Motor neuron (in vitro differentiated cells): ENCODE measurements at regions not wholly inside any gene's neighbourhood (a gene's known extent, or its start where the extent isn't known, plus 50 kb on each side); places are given as distances from the start of the nearest gene placed in this dataset.

ENCODE experiments used
- ATAC-seq, 8 experiments: fragments of 200-7000 bp; cut with Tn5 transposase; replicated peaks in 6 of 8; 2 replicates each; pipeline ENCODE4 v1.8.0; 2021; ENCODE audit warnings: mild to moderate bottlenecking in 8 of 8, moderate library complexity in 8 of 8
- H3K27ac ChIP-seq, 2 donors: fragments of 250-450 bp; sonication (Bioruptor Pico); 2 replicates each; pipeline ENCODE4 v1.9.0; 2021; ENCODE audit warnings: antibody characterized with exemption in 2 of 2, mild to moderate bottlenecking in 2 of 2, moderate library complexity in 1 of 2
- H3K4me1 ChIP-seq, 2 donors: fragments of 250-450 bp; sonication (Bioruptor Pico); replicated peaks in 1 of 2; 2 replicates each; pipeline ENCODE4 v1.6.1; 2021; ENCODE audit warnings: antibody characterized with exemption in 2 of 2, mild to moderate bottlenecking in 2 of 2, moderate library complexity in 1 of 2
- H3K4me3 ChIP-seq, 5 donors: fragments of 250-450 bp; sonication (Bioruptor Pico); 2 replicates each; pipeline ENCODE4 v1.9.0; 2021; ENCODE audit warnings: antibody characterized with exemption in 5 of 5, mild to moderate bottlenecking in 5 of 5, moderate library complexity in 4 of 5
- WGBS, 10 experiments: fragments of 450-650 bp; shearing (Covaris generic); methylation state at CpG; one replicate each; pipeline ENCODE4 v1.0.0; 2022; 5-methylcytosine and 5-hydroxymethylcytosine counted together
- in situ Hi-C, 9 experiments: fragments of 400-800 bp; cut with MboI; loops; one replicate each; pipeline ENCODE4 v1.15.0; 2021; ENCODE audit warnings: low sequenced_read_pairs in 9 of 9, low pct_unique_long_range_greater_than_20kb in 2 of 9; ENCODE audit not compliant: unreplicated experiment in 9 of 9

GRCh38 chr18:56333839-56334238 is 304.6 kb downstream of the TXNL1 start:
- ATAC-seq: peak in 3 of 8 experiments; percentile 60 to 70 (median 63)
- Histone ChIP-seq H3K27ac (no peak overlapping the region), H3K4me1 (peaks cover 0 to 4% of the 10 kb centered on the region in 2 donors), H3K4me3 (no peak overlapping the region)
- in situ Hi-C loops: no loop called here
- WGBS, 10 experiments: 0 to 100% (median 58%) methylated on average over 1 to 2 of the region's 2 CpGs; no CpG with 5 or more reads in 2 of the 10 experiments

GRCh38 chr18:56333146-56333545 is 305.2 kb downstream of the TXNL1 start:
- no peak overlapping the region for H3K4me3 ChIP-seq
- peaks cover 0 to 4% of the 10 kb centered on the region in 2 donors for H3K4me1 ChIP-seq
- WGBS, 10 experiments: 59 to 100% (median 85%) methylated on average over 1 to 4 of the region's 4 CpGs; no CpG with 5 or more reads in 1 of the 10 experiments
- H3K27ac ChIP-seq: no peak overlapping the region
- in situ Hi-C loops: no loop called here
- ATAC-seq: no peak

GRCh38 chr18:56332371-56332770 is 306.0 kb downstream of the TXNL1 start:
- ATAC-seq: no peak
- peaks cover 0 to 9% of the 10 kb centered on the region in 2 donors for H3K4me1 ChIP-seq
- in situ Hi-C loops: no loop called here
- WGBS, 10 experiments: 59 to 100% (median 86%) methylated on average over 1 to 4 of the region's 4 CpGs
- no peak overlapping the region for H3K27ac ChIP-seq
- no peak overlapping the region for H3K4me3 ChIP-seq

- WGBS, 10 experiments: 54 to 93% (median 78%) methylated on average over 2 to 7 of the region's 9 CpGs
These were observed 307.9 kb downstream of the TXNL1 start for GRCh38 chr18:56330366-56331110.

GRCh38 chr18:56329536-56329935 is 308.9 kb downstream of the TXNL1 start:
- no peak overlapping the region for H3K27ac ChIP-seq
- ATAC-seq: no peak
- 0 to 100% (median 100%) methylated on average over 1 of the region's 1 CpG; no CpG with 5 or more reads in 6 of the 10 experiments for WGBS, 10 experiments
- peaks cover 7 to 23% of the 10 kb centered on the region in 2 donors for H3K4me1 ChIP-seq
- no peak overlapping the region for H3K4me3 ChIP-seq
- in situ Hi-C loops: no loop called here

More at GRCh38 chr18:56330366-56331110, 307.9 kb downstream of the TXNL1 start:
- Histone ChIP-seq H3K27ac (no peak overlapping the region), H3K4me3 (no peak overlapping the region), H3K4me1 (peaks cover 7 to 23% of the 10 kb centered on the region in 2 donors)
- no peak for ATAC-seq
- in situ Hi-C loops: no loop called here

GRCh38 chr18:56327191-56327885 is 311.1 kb downstream of the TXNL1 start:
- 14 to 100% (median 81%) methylated on average over 2 to 6 of the region's 7 CpGs for WGBS, 10 experiments

GRCh38 chr18:56326336-56327072 is 311.9 kb downstream of the TXNL1 start:
- H3K27ac ChIP-seq: no peak overlapping the region
- WGBS, 10 experiments: 0 to 83% (median 70%) methylated on average over 1 to 2 of the region's 3 CpGs; no CpG with 5 or more reads in 5 of the 10 experiments
- peaks cover 12 to 31% of the 10 kb centered on the region in 2 donors for H3K4me1 ChIP-seq
- in situ Hi-C loops: no loop called here
- H3K4me3 ChIP-seq: no peak overlapping the region
- peak in 6 of 8 experiments; percentile 21 to 85 (median 60) for ATAC-seq

More at GRCh38 chr18:56327191-56327885, 311.1 kb downstream of the TXNL1 start:
- Histone ChIP-seq H3K4me1 (peaks cover 10 to 27% of the 10 kb centered on the region in 2 donors), H3K4me3 (no peak overlapping the region), H3K27ac (no peak overlapping the region)
- ATAC-seq: peak in 1 of 8 experiments; percentile 12
- in situ Hi-C loops: no loop called here

- Histone ChIP-seq H3K4me1 (peaks cover 12 to 27% of the 10 kb centered on the region in 2 donors), H3K4me3 (no peak overlapping the region), H3K27ac (no peak overlapping the region)
- no peak for ATAC-seq
- WGBS, 10 experiments: 20 to 100% (median 83%) methylated on average over 1 to 4 of the region's 4 CpGs; no CpG with 5 or more reads in 4 of the 10 experiments
- in situ Hi-C loops: no loop called here
These were observed 314.7 kb downstream of the TXNL1 start for GRCh38 chr18:56323673-56324072.

GRCh38 chr18:56322406-56322805 is 316.0 kb downstream of the TXNL1 start:
- H3K4me1 ChIP-seq: peaks cover 12 to 22% of the 10 kb centered on the region in 2 donors
- in situ Hi-C loops: no loop called here
- H3K27ac ChIP-seq: no peak overlapping the region
- no peak overlapping the region for H3K4me3 ChIP-seq
- ATAC-seq: peak; percentile 82 to 100 (median 98)
- 0 to 100% (median 49%) methylated on average over 1 to 6 of the region's 9 CpGs; no CpG with 5 or more reads in 3 of the 10 experiments for WGBS, 10 experiments

- no peak overlapping the region for H3K4me3 ChIP-seq
- H3K27ac ChIP-seq: no peak overlapping the region
- in situ Hi-C loops: no loop called here
- peaks cover 5 to 12% of the 10 kb centered on the region in 2 donors for H3K4me1 ChIP-seq
- WGBS, 10 experiments: 62 to 100% (median 89%) methylated on average over 1 to 8 of the region's 8 CpGs; no CpG with 5 or more reads in 2 of the 10 experiments
- no peak for ATAC-seq
These were observed 316.9 kb downstream of the TXNL1 start for GRCh38 chr18:56321470-56321869.

GRCh38 chr18:56319953-56320352 is 318.4 kb downstream of the TXNL1 start:
- Histone ChIP-seq H3K4me3 (no peak overlapping the region), H3K27ac (no peak overlapping the region), H3K4me1 (peaks cover 5 to 7% of the 10 kb centered on the region in 2 donors)
- in situ Hi-C loops: no loop called here
- ATAC-seq: no peak
- WGBS, 10 experiments: 80 to 100% (median 94%) methylated on average over 1 to 3 of the region's 3 CpGs; no CpG with 5 or more reads in 3 of the 10 experiments

GRCh38 chr18:56316727-56317126 is 321.7 kb downstream of the TXNL1 start:
- in situ Hi-C loops: no loop called here
- ATAC-seq: no peak
- Histone ChIP-seq H3K4me3 (no peak overlapping the region), H3K4me1 (peaks cover 3 to 7% of the 10 kb centered on the region in 2 donors), H3K27ac (no peak overlapping the region)
- WGBS, 10 experiments: 58 to 93% (median 78%) methylated on average over 1 to 2 of the region's 2 CpGs; no CpG with 5 or more reads in 2 of the 10 experiments
